ENCODE measurements at regions not wholly inside any gene's neighbourhood (a gene's known extent, or its start where the extent isn't known, plus 50 kb on each side); places are given as distances from the start of the nearest gene placed in this dataset.
A peak's percentile ranks its signal among the peaks of the same experiment; 100 is the strongest.

GRCh38 chr17:79362772-79363305 lies 248.0 kb downstream of the RBFOX3 start:
- H3K27ac ChIP-seq (ENCODE audit: low read depth), result no peak overlapping the region
- no peak for DNase-seq (ENCODE audit: extremely low spot score)
- no peaks in the 10 kb centered on the region for H3K36me3 ChIP-seq (ENCODE audit: insufficient read depth)
- H3K4me3 ChIP-seq (ENCODE audit: low read depth, low read length), result no peak overlapping the region
- H3K4me1 ChIP-seq (ENCODE audit: insufficient read depth), result no peaks in the 10 kb centered on the region
- WGBS, result 86% methylated on average over 14 of the region's 14 CpGs

- no peaks in the 10 kb centered on the region for H3K36me3 ChIP-seq (ENCODE audit: insufficient read depth)
- no peak overlapping the region for H3K27ac ChIP-seq (ENCODE audit: low read depth)
- WGBS, result 50% methylated on average over 29 of the region's 29 CpGs
- H3K4me1 ChIP-seq (ENCODE audit: insufficient read depth), result no peaks in the 10 kb centered on the region
- peak; percentile 53 for DNase-seq (ENCODE audit: extremely low spot score)
- H3K4me3 ChIP-seq (ENCODE audit: low read depth, low read length), result no peak overlapping the region
Measured at GRCh38 chr17:79361873-79362771, 248.7 kb downstream of the RBFOX3 start.

- 74% methylated on average over 12 of the region's 12 CpGs for WGBS
- H3K4me1 ChIP-seq (ENCODE audit: insufficient read depth), result no peaks in the 10 kb centered on the region
- H3K4me3 ChIP-seq (ENCODE audit: low read depth, low read length), result no peak overlapping the region
- H3K36me3 ChIP-seq (ENCODE audit: insufficient read depth), result no peaks in the 10 kb centered on the region
- H3K27ac ChIP-seq (ENCODE audit: low read depth), result no peak overlapping the region
- DNase-seq (ENCODE audit: extremely low spot score), result no peak
Measured at GRCh38 chr17:79361221-79361734, 249.6 kb downstream of the RBFOX3 start.

GRCh38 chr17:79360196-79360595 lies 250.7 kb downstream of the RBFOX3 start:
- DNase-seq (ENCODE audit: extremely low spot score), result no peak
- no peaks in the 10 kb centered on the region for H3K4me1 ChIP-seq (ENCODE audit: insufficient read depth)
- H3K4me3 ChIP-seq (ENCODE audit: low read depth, low read length), result no peak overlapping the region
- no peak overlapping the region for H3K27ac ChIP-seq (ENCODE audit: low read depth)
- WGBS, result 87% methylated on average over 17 of the region's 17 CpGs
- no peaks in the 10 kb centered on the region for H3K36me3 ChIP-seq (ENCODE audit: insufficient read depth)

- Histone ChIP-seq H3K4me1 (ENCODE audit: insufficient read depth) (no peaks in the 10 kb centered on the region), H3K4me3 (ENCODE audit: low read depth, low read length) (no peak overlapping the region), H3K36me3 (ENCODE audit: insufficient read depth) (no peaks in the 10 kb centered on the region), H3K27ac (ENCODE audit: low read depth) (no peak overlapping the region)
- DNase-seq (ENCODE audit: extremely low spot score), result no peak
- WGBS, result 80% methylated on average over 16 of the region's 16 CpGs
Measured at GRCh38 chr17:79356839-79357447, 253.9 kb downstream of the RBFOX3 start.

- no peak overlapping the region for H3K27ac ChIP-seq (ENCODE audit: low read depth)
- H3K4me1 ChIP-seq (ENCODE audit: insufficient read depth), result no peaks in the 10 kb centered on the region
- DNase-seq (ENCODE audit: extremely low spot score), result no peak
- H3K36me3 ChIP-seq (ENCODE audit: insufficient read depth), result no peaks in the 10 kb centered on the region
- whole genome bisulfite sequencing, result 59% methylated on average over 12 of the region's 12 CpGs
- no peak overlapping the region for H3K4me3 ChIP-seq (ENCODE audit: low read depth, low read length)
Measured at GRCh38 chr17:79355165-79355564, 255.7 kb downstream of the RBFOX3 start.

GRCh38 chr17:79354173-79354820 lies 256.6 kb downstream of the RBFOX3 start:
- Histone ChIP-seq H3K36me3 (ENCODE audit: insufficient read depth) (no peaks in the 10 kb centered on the region), H3K4me3 (ENCODE audit: low read depth, low read length) (no peak overlapping the region), H3K27ac (ENCODE audit: low read depth) (no peak overlapping the region), H3K4me1 (ENCODE audit: insufficient read depth) (no peaks in the 10 kb centered on the region)
- no peak for DNase-seq (ENCODE audit: extremely low spot score)
- 79% methylated on average over 15 of the region's 15 CpGs for WGBS

GRCh38 chr17:79353548-79353947 lies 257.3 kb downstream of the RBFOX3 start:
- no peaks in the 10 kb centered on the region for H3K36me3 ChIP-seq (ENCODE audit: insufficient read depth)
- no peak overlapping the region for H3K27ac ChIP-seq (ENCODE audit: low read depth)
- H3K4me1 ChIP-seq (ENCODE audit: insufficient read depth), result no peaks in the 10 kb centered on the region
- H3K4me3 ChIP-seq (ENCODE audit: low read depth, low read length), result no peak overlapping the region
- DNase-seq (ENCODE audit: extremely low spot score), result no peak
- 76% methylated on average over 14 of the region's 14 CpGs for WGBS

- DNase-seq (ENCODE audit: extremely low spot score), result no peak
- Histone ChIP-seq H3K4me1 (ENCODE audit: insufficient read depth) (no peaks in the 10 kb centered on the region), H3K36me3 (ENCODE audit: insufficient read depth) (no peaks in the 10 kb centered on the region), H3K4me3 (ENCODE audit: low read depth, low read length) (no peak overlapping the region), H3K27ac (ENCODE audit: low read depth) (no peak overlapping the region)
- WGBS, result 90% methylated on average over 8 of the region's 8 CpGs
Measured at GRCh38 chr17:79353016-79353415, 257.8 kb downstream of the RBFOX3 start.

GRCh38 chr17:79350533-79350932 lies 260.3 kb downstream of the RBFOX3 start:
- Histone ChIP-seq H3K27ac (ENCODE audit: low read depth) (no peak overlapping the region), H3K4me1 (ENCODE audit: insufficient read depth) (no peaks in the 10 kb centered on the region), H3K36me3 (ENCODE audit: insufficient read depth) (no peaks in the 10 kb centered on the region), H3K4me3 (ENCODE audit: low read depth, low read length) (no peak overlapping the region)
- WGBS, result 89% methylated on average over 7 of the region's 7 CpGs
- DNase-seq (ENCODE audit: extremely low spot score), result no peak

GRCh38 chr17:79349506-79350400 lies 261.1 kb downstream of the RBFOX3 start:
- WGBS, result 82% methylated on average over 22 of the region's 22 CpGs
- Histone ChIP-seq H3K4me1 (ENCODE audit: insufficient read depth) (no peaks in the 10 kb centered on the region), H3K4me3 (ENCODE audit: low read depth, low read length) (no peak overlapping the region), H3K27ac (ENCODE audit: low read depth) (no peak overlapping the region), H3K36me3 (ENCODE audit: insufficient read depth) (no peaks in the 10 kb centered on the region)
- no peak for DNase-seq (ENCODE audit: extremely low spot score)

GRCh38 chr17:79342376-79342775 lies 267.8 kb downstream of the ENGASE start:
- Histone ChIP-seq H3K4me3 (ENCODE audit: low read depth, low read length) (no peak overlapping the region), H3K36me3 (ENCODE audit: insufficient read depth) (no peaks in the 10 kb centered on the region), H3K27ac (ENCODE audit: low read depth) (no peak overlapping the region), H3K4me1 (ENCODE audit: insufficient read depth) (no peaks in the 10 kb centered on the region)
- DNase-seq (ENCODE audit: extremely low spot score), result no peak
- WGBS, result 71% methylated on average over 9 of the region's 9 CpGs

GRCh38 chr17:79341816-79342215 lies 267.2 kb downstream of the ENGASE start:
- no peaks in the 10 kb centered on the region for H3K4me1 ChIP-seq (ENCODE audit: insufficient read depth)
- H3K4me3 ChIP-seq (ENCODE audit: low read depth, low read length), result no peak overlapping the region
- H3K36me3 ChIP-seq (ENCODE audit: insufficient read depth), result no peaks in the 10 kb centered on the region
- 64% methylated on average over 8 of the region's 8 CpGs for WGBS
- no peak overlapping the region for H3K27ac ChIP-seq (ENCODE audit: low read depth)
- no peak for DNase-seq (ENCODE audit: extremely low spot score)

Data from urinary bladder (tissue), 3 donors.